K562 (cell line): ENCODE measurements at regions not wholly inside any gene's neighbourhood (a gene's known extent, or its start where the extent isn't known, plus 50 kb on each side); places are given as distances from the start of the nearest gene placed in this dataset.
A peak's percentile ranks its signal among the peaks of the same experiment; 100 is the strongest.

Experiments used
- CBX5 ChIP-seq: IDR thresholded peaks from 2 replicates; pipeline ENCODE4 v1.6.1; 2014; ENCODE audit warnings: low read depth, borderline replicate concordance
- DDX20 ChIP-seq: fragments of 450-650 bp; IDR thresholded peaks from 2 replicates; pipeline ENCODE4 v1.6.1; 2016; ENCODE audit warnings: missing genetic modification characterization, low read depth, mild to moderate bottlenecking, missing compliant biosample characterization, moderate library complexity
- GATAD2A ChIP-seq: fragments of 450-650 bp; IDR thresholded peaks from 2 replicates; pipeline ENCODE4 v1.6.1; 2017
- KHSRP ChIP-seq: fragments of 450-650 bp; IDR thresholded peaks from 2 replicates; pipeline ENCODE4 v1.6.1; 2017
- NCOA1 ChIP-seq: fragments of 450-650 bp; IDR thresholded peaks from 2 replicates; pipeline ENCODE4 v1.6.1; 2016; ENCODE audit warnings: low read depth
- NEUROD1 ChIP-seq: fragments of 150-350 bp; IDR thresholded peaks from 2 replicates; pipeline ENCODE4 v1.6.1; 2014; ENCODE audit warnings: borderline replicate concordance, low read length, low read depth; ENCODE audit not compliant: partially characterized antibody
- NR1H2 ChIP-seq: sonication (generic); formaldehyde crosslinking; IDR thresholded peaks from 2 replicates; pipeline ENCODE4 v1.4.0; 2020; ENCODE audit warnings: mild to moderate bottlenecking, missing genetic modification reagents
- RBM22 ChIP-seq: fragments of 200-400 bp; formaldehyde crosslinking; IDR thresholded peaks from 2 replicates; pipeline ENCODE4 v1.6.1; 2018; ENCODE audit warnings: low read length, low read depth; ENCODE audit not compliant: poor library complexity, severe bottlenecking
- TFAM ChIP-seq: fragments of 250-450 bp; sonication (Bioruptor Pico); conservative IDR thresholded peaks from 2 replicates; pipeline ENCODE4 v1.5.0; 2021; ENCODE audit warnings: mild to moderate bottlenecking, moderate library complexity
- ZKSCAN3 ChIP-seq: fragments of 250-450 bp; sonication (Bioruptor Pico); IDR thresholded peaks from 2 replicates; pipeline ENCODE4 v1.4.0; 2020
- ZNF280B ChIP-seq: fragments of 250-450 bp; sonication (Bioruptor Pico); IDR thresholded peaks from 2 replicates; pipeline ENCODE4 v1.5.1; 2021; ENCODE audit warnings: mild to moderate bottlenecking
- ZNF407 ChIP-seq: fragments of 450-650 bp; IDR thresholded peaks from 2 replicates; pipeline ENCODE4 v1.6.1; 2016; ENCODE audit warnings: low read depth
- TF ChIP-seq, protein P1 (sequence below), 2 experiments: fragments of 450-650 bp in 1 of 2; IDR thresholded peaks; 2 replicates each; pipeline ENCODE4 v1.6.1; 2011 to 2017; ENCODE audit warnings: low read depth in 2 of 2, antibody characterized with exemption in 1 of 2, borderline replicate concordance in 1 of 2, low read length in 1 of 2, mild to moderate bottlenecking in 1 of 2, mixed read lengths in 1 of 2; ENCODE audit not compliant: control insufficient read depth in 1 of 2

GRCh38 chr6:27672113-27672799 is 199.4 kb upstream of the ZNF184 start (continued):
- TF ChIP-seq NEUROD1 (no peak), ZKSCAN3 (no peak), TFAM (CRISPR knock-in tag) (no peak), NR1H2 (peak; percentile 95), GATAD2A (peak; percentile 91), ZNF280B (CRISPR knock-in tag) (no peak), ZNF407 (peak; percentile 65; the same call in 1 of the 2 replicates), NCOA1 (no peak; the same call in none of the 2 replicates), KHSRP (no peak), RBM22 (no peak), DDX20 (tag) (no peak), CBX5 (no peak)
- TF ChIP-seq, protein P1, sequence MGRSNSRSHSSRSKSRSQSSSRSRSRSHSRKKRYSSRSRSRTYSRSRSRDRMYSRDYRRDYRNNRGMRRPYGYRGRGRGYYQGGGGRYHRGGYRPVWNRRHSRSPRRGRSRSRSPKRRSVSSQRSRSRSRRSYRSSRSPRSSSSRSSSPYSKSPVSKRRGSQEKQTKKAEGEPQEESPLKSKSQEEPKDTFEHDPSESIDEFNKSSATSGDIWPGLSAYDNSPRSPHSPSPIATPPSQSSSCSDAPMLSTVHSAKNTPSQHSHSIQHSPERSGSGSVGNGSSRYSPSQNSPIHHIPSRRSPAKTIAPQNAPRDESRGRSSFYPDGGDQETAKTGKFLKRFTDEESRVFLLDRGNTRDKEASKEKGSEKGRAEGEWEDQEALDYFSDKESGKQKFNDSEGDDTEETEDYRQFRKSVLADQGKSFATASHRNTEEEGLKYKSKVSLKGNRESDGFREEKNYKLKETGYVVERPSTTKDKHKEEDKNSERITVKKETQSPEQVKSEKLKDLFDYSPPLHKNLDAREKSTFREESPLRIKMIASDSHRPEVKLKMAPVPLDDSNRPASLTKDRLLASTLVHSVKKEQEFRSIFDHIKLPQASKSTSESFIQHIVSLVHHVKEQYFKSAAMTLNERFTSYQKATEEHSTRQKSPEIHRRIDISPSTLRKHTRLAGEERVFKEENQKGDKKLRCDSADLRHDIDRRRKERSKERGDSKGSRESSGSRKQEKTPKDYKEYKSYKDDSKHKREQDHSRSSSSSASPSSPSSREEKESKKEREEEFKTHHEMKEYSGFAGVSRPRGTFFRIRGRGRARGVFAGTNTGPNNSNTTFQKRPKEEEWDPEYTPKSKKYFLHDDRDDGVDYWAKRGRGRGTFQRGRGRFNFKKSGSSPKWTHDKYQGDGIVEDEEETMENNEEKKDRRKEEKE (IDR thresholded peaks at IDR 0.05; ENCODE audit: borderline replicate concordance in 1 of 2, control insufficient read depth in 1 of 2, low read depth in 2 of 2, low read length in 1 of 2): 0 out of 4 replicates have a peak, but pooled peaks of 1 of the 2 experiments have one; percentile 78
